Keratinocyte (primary cell): ENCODE measurements at regions not wholly inside any gene's neighbourhood (a gene's known extent, or its start where the extent isn't known, plus 50 kb on each side); places are given as distances from the start of the nearest gene placed in this dataset.
A peak's percentile ranks its signal among the peaks of the same experiment; 100 is the strongest.

ENCODE experiments used
- DNase-seq: peaks from one replicate; pipeline ENCODE4 v3.0.0-alpha.2; 2011; ENCODE audit warnings: low read depth, missing footprints, low spot score
- FAIRE-seq: peaks from 2 replicates; lab custom pipeline; 2011; peaks lifted over from hg19 to GRCh38; lab: Jason Lieb, UNC
- H2AFZ ChIP-seq: 2 replicates; pipeline ENCODE4 v1.6.0; 2012; ENCODE audit warnings: low read length, control low read depth, inconsistent platforms; ENCODE audit not compliant: control insufficient read depth
- H3K27ac ChIP-seq: 2 replicates; pipeline ENCODE4 v1.5.1; 2011; ENCODE audit warnings: low read length; ENCODE audit not compliant: control insufficient read depth, insufficient read depth
- H3K27me3 ChIP-seq: 3 replicates; pipeline ENCODE4 v1.6.0; 2011; ENCODE audit warnings: low read length; ENCODE audit not compliant: control insufficient read depth, insufficient read depth; ENCODE audit errors: extremely low read depth
- H3K36me3 ChIP-seq, 2 experiments: 2 replicates in 1 of 2; 3 replicates in 1 of 2; pipeline ENCODE4 v1.5.1; 2011; ENCODE audit warnings: low read length in 2 of 2, mild to moderate bottlenecking in 1 of 2; ENCODE audit not compliant: control insufficient read depth in 2 of 2, insufficient read depth in 2 of 2; ENCODE audit errors: extremely low read depth in 1 of 2
- H3K4me1 ChIP-seq: 3 replicates; pipeline ENCODE4 v1.5.1; 2011; ENCODE audit warnings: low read length; ENCODE audit not compliant: control insufficient read depth, insufficient read depth; ENCODE audit errors: extremely low read depth
- H3K4me2 ChIP-seq: 3 replicates; pipeline ENCODE4 v1.6.0; 2011; ENCODE audit warnings: low read depth, low read length; ENCODE audit not compliant: control insufficient read depth, insufficient read depth; ENCODE audit errors: extremely low read depth
- H3K4me3 ChIP-seq, 3 experiments: fragments of 200-600 bp in 1 of 3; sonication (generic) in 1 of 3; 2 replicates in 2 of 3; 3 replicates in 1 of 3; pipeline ENCODE4 v1.5.1; 2011 to 2016; ENCODE audit warnings: low read length in 3 of 3, mild to moderate bottlenecking in 3 of 3, control low read depth in 2 of 3, inconsistent platforms in 1 of 3, low read depth in 1 of 3, mixed read lengths in 1 of 3, mixed run types in 1 of 3, moderate library complexity in 1 of 3; ENCODE audit not compliant: control insufficient read depth in 2 of 3, insufficient read depth in 2 of 3; ENCODE audit errors: extremely low read depth in 1 of 3
- H3K79me2 ChIP-seq: 2 replicates; pipeline ENCODE4 v1.6.0; 2012; ENCODE audit warnings: low read length; ENCODE audit not compliant: control insufficient read depth, insufficient read depth
- H3K9ac ChIP-seq: 3 replicates; pipeline ENCODE4 v1.6.0; 2011; ENCODE audit warnings: low read length; ENCODE audit not compliant: control insufficient read depth, insufficient read depth; ENCODE audit errors: extremely low read depth
- H3K9me1 ChIP-seq: 3 replicates; pipeline ENCODE4 v1.6.0; 2011; ENCODE audit warnings: low read length; ENCODE audit not compliant: control insufficient read depth, insufficient read depth; ENCODE audit errors: extremely low read depth
- H3K9me3 ChIP-seq: 2 replicates; pipeline ENCODE4 v1.5.1; 2012; ENCODE audit warnings: low read depth, low read length; ENCODE audit not compliant: control insufficient read depth
- H4K20me1 ChIP-seq: 3 replicates; pipeline ENCODE4 v1.6.0; 2011; ENCODE audit warnings: low read length; ENCODE audit not compliant: control insufficient read depth, insufficient read depth; ENCODE audit errors: extremely low read depth
- CTCF ChIP-seq, 3 experiments: IDR thresholded peaks in 1 of 3; conservative IDR thresholded peaks in 1 of 3; optimal IDR thresholded peaks in 1 of 3; 2 replicates in 2 of 3; 3 replicates in 1 of 3; pipeline versions ENCODE3 to v1.5.1; 2011; ENCODE audit warnings: low read length in 3 of 3, mild to moderate bottlenecking in 3 of 3, moderate library complexity in 2 of 3, control low read depth in 1 of 3, inconsistent platforms in 1 of 3; ENCODE audit not compliant: insufficient read depth in 2 of 3; ENCODE audit errors: extremely low read depth in 1 of 3
- EZH2 ChIP-seq: IDR thresholded peaks from one replicate; pipeline ENCODE4 v1.6.1; 2012; ENCODE audit warnings: inconsistent platforms, mild to moderate bottlenecking, low read length, moderate library complexity
- dilution Hi-C: fragments of 300-500 bp; cut with MboI; formaldehyde crosslinking; loops from one replicate; pipeline ENCODE4 v1.7.0; 2020; ENCODE audit warnings: low sequenced_read_pairs; ENCODE audit not compliant: extremely low pct_ligation_motif_present

GRCh38 chr2:40041422-40042382 is 262.6 kb upstream of the THUMPD2 start:
- Histone ChIP-seq H2AFZ (no peak overlapping the region), H3K4me2 (no peak overlapping the region), H3K27ac (no peak overlapping the region), H3K79me2 (no peaks in the 10 kb centered on the region), H3K4me1 (peaks cover 3% of the 10 kb centered on the region), H3K36me3 (no peaks in the 10 kb centered on the region), H4K20me1 (no peaks in the 10 kb centered on the region), H3K9me1 (no peaks in the 10 kb centered on the region), H3K9me3 (no peaks in the 10 kb centered on the region), H3K9ac (no peak overlapping the region), H3K27me3 (no peaks in the 10 kb centered on the region), H3K4me3 (no peak overlapping the region)
- TF ChIP-seq EZH2 (no peak), CTCF (optimal IDR thresholded peaks at IDR 0.05 in 1 of 3, IDR thresholded peaks at IDR 0.05 in 1 of 3, conservative IDR thresholded peaks at IDR 0.05 in 1 of 3; ENCODE audit: extremely low read depth in 1 of 3, insufficient read depth in 2 of 3, low read length in 3 of 3) (no peak)
- FAIRE-seq (no peak), DNase-seq (no peak)
- dilution Hi-C loops: no loop called here

- FAIRE-seq (peak; percentile 9), DNase-seq (no peak)
- H3K36me3 ChIP-seq: no peaks in the 10 kb centered on the region
- no peak for TF ChIP-seq CTCF (optimal IDR thresholded peaks at IDR 0.05 in 1 of 3, IDR thresholded peaks at IDR 0.05 in 1 of 3, conservative IDR thresholded peaks at IDR 0.05 in 1 of 3; ENCODE audit: extremely low read depth in 1 of 3, insufficient read depth in 2 of 3, low read length in 3 of 3)
- no peak for TF ChIP-seq EZH2
- no peaks in the 10 kb centered on the region for H4K20me1 ChIP-seq
- dilution Hi-C loops: no loop called here
- no peak overlapping the region for H3K4me3 ChIP-seq
- H3K9ac ChIP-seq: no peak overlapping the region
- no peak overlapping the region for H3K27ac ChIP-seq
- H2AFZ ChIP-seq: no peak overlapping the region
- H3K4me1 ChIP-seq: peaks cover 3% of the 10 kb centered on the region
- H3K9me3 ChIP-seq: no peaks in the 10 kb centered on the region
- no peaks in the 10 kb centered on the region for H3K27me3 ChIP-seq
- no peaks in the 10 kb centered on the region for H3K9me1 ChIP-seq
- H3K79me2 ChIP-seq: no peaks in the 10 kb centered on the region
- no peak overlapping the region for H3K4me2 ChIP-seq
These were observed 260.5 kb upstream of the THUMPD2 start for GRCh38 chr2:40039549-40039948.
